ENCODE measurements at regions not wholly inside any gene's neighbourhood (a gene's known extent, or its start where the extent isn't known, plus 50 kb on each side); places are given as distances from the start of the nearest gene placed in this dataset.
"Not testable (repeated sequence)": the region's sequence is repeated elsewhere in the genome, so short reads cannot be mapped to it uniquely, and the experiment has no call there.

- DNase-seq: no peak
These were observed 53.1 kb upstream of the WNT4 start for GRCh38 chr1:22196041-22196440.

GRCh38 chr1:22196641-22197040, 53.7 kb upstream of the WNT4 start:
- no peak for DNase-seq

- no peak for DNase-seq
These were observed 54.7 kb upstream of the WNT4 start for GRCh38 chr1:22197644-22198043.

GRCh38 chr1:22201023-22201422, 58.1 kb upstream of the WNT4 start:
- DNase-seq: no peak

- no peak for DNase-seq
These were observed 60.4 kb upstream of the WNT4 start for GRCh38 chr1:22203335-22203734.

GRCh38 chr1:22204057-22204840, 61.4 kb upstream of the WNT4 start:
- no peak for DNase-seq

- no peak for DNase-seq
These were observed 62.4 kb upstream of the WNT4 start for GRCh38 chr1:22204989-22205913.

GRCh38 chr1:22206551-22207125, 63.7 kb upstream of the WNT4 start:
- DNase-seq: no peak

GRCh38 chr1:22207511-22208267, 64.8 kb upstream of the WNT4 start:
- no peak for DNase-seq

GRCh38 chr1:22208268-22208972, 65.5 kb upstream of the WNT4 start:
- DNase-seq: no peak

GRCh38 chr1:22208973-22209378, 66.1 kb upstream of the WNT4 start:
- no peak for DNase-seq

- DNase-seq: no peak
These were observed 67.3 kb upstream of the WNT4 start for GRCh38 chr1:22210176-22210575.

- no peak for DNase-seq
These were observed 67.7 kb upstream of the WNT4 start for GRCh38 chr1:22210636-22211035.

GRCh38 chr1:22211459-22211858, 68.6 kb upstream of the WNT4 start:
- not testable (repeated sequence) for DNase-seq

- no peak for DNase-seq
These were observed 69.7 kb upstream of the WNT4 start for GRCh38 chr1:22212400-22213233.

GRCh38 chr1:22216210-22216883, 73.5 kb upstream of the WNT4 start:
- DNase-seq: no peak

GRCh38 chr1:22216966-22217365, 74.1 kb upstream of the WNT4 start:
- no peak for DNase-seq

GRCh38 chr1:22217811-22218460, 75.0 kb upstream of the WNT4 start:
- no peak for DNase-seq

GRCh38 chr1:22218618-22219250, 75.8 kb upstream of the WNT4 start:
- no peak for DNase-seq
